HUES6 (cell line): ENCODE measurements at regions not wholly inside any gene's neighbourhood (a gene's known extent, or its start where the extent isn't known, plus 50 kb on each side); places are given as distances from the start of the nearest gene placed in this dataset.

Source experiments
- H3K27ac ChIP-seq: 2 replicates; pipeline ENCODE4 v1.7.0; 2013; ENCODE audit warnings: low read depth, mild to moderate bottlenecking, low read length, inconsistent platforms
- H3K27me3 ChIP-seq: 2 replicates; pipeline ENCODE4 v1.6.1; 2013; ENCODE audit warnings: low read length; ENCODE audit not compliant: control insufficient read depth, insufficient read depth
- H3K36me3 ChIP-seq: 2 replicates; pipeline ENCODE4 v1.6.1; 2013; ENCODE audit warnings: low read length; ENCODE audit not compliant: control insufficient read depth, insufficient read depth
- H3K4me1 ChIP-seq: 2 replicates; pipeline ENCODE4 v1.6.1; 2013; ENCODE audit warnings: low read length; ENCODE audit not compliant: control insufficient read depth, insufficient read depth
- H3K4me3 ChIP-seq: 2 replicates; pipeline ENCODE4 v1.5.1; 2013; ENCODE audit warnings: low read depth, low read length
- H3K9ac ChIP-seq: one replicate; pipeline ENCODE4 v1.6.1; 2013; ENCODE audit warnings: mild to moderate bottlenecking, low read length
- H3K9me3 ChIP-seq: 2 replicates; pipeline ENCODE4 v1.6.1; 2013; ENCODE audit warnings: low read depth, low read length; ENCODE audit not compliant: control insufficient read depth, insufficient read depth

GRCh38 chr6:1200409-1201101 lies 111.3 kb upstream of the FOXQ1 start:
- peaks cover 23% of the 10 kb centered on the region for H3K4me1 ChIP-seq
- no peak overlapping the region for H3K27ac ChIP-seq

GRCh38 chr6:1200081-1200408 lies 111.9 kb upstream of the FOXQ1 start:
- H3K27ac ChIP-seq: no peak overlapping the region
- H3K36me3 ChIP-seq: no peaks in the 10 kb centered on the region
- peaks cover 13% of the 10 kb centered on the region; the same call in 1 of the 2 replicates for H3K27me3 ChIP-seq
- H3K9ac ChIP-seq: no peak overlapping the region
- H3K4me1 ChIP-seq: peaks cover 23% of the 10 kb centered on the region
- peaks cover 6% of the 10 kb centered on the region; the same call in 1 of the 2 replicates for H3K9me3 ChIP-seq
- no peak overlapping the region for H3K4me3 ChIP-seq

More at GRCh38 chr6:1200409-1201101, 111.3 kb upstream of the FOXQ1 start:
- H3K27me3 ChIP-seq: peaks cover 13% of the 10 kb centered on the region; the same call in 1 of the 2 replicates
- no peak overlapping the region for H3K9ac ChIP-seq
- H3K9me3 ChIP-seq: peaks cover 3% of the 10 kb centered on the region; the same call in 1 of the 2 replicates
- H3K4me3 ChIP-seq: no peak overlapping the region
- H3K36me3 ChIP-seq: no peaks in the 10 kb centered on the region

GRCh38 chr6:1197309-1197708 lies 114.6 kb upstream of the FOXQ1 start:
- Histone ChIP-seq H3K27ac (no peak overlapping the region), H3K4me3 (no peak overlapping the region; the same call in 1 of the 2 replicates), H3K27me3 (no peaks in the 10 kb centered on the region), H3K36me3 (no peaks in the 10 kb centered on the region), H3K4me1 (peaks cover 20% of the 10 kb centered on the region), H3K9ac (no peak overlapping the region), H3K9me3 (peaks cover 6% of the 10 kb centered on the region; the same call in 1 of the 2 replicates)

DNA sequence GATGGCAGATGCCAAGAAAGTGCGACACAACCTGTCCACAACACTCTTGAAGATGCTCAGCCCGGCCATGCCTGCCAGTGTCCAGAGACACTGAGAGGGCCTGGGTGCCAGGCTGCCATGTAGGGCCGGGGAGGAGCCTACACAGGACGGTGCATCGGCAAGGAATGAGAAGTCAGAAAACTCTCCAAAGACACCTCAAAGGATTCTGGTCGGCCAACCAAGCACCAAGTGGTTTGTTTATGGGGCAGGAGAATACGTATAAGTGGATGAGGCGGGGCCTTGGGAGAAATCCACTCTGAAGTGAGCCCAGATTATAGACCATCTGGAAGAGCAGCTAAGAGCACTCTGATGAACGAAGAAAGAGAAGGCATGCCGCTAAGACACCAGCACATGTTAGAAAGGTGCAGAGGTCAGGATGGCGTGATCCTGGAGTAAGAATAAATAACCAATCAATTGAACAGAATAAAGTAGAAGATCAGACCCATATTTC lies 120.7 kb upstream of the FOXQ1 start:
- H3K9ac ChIP-seq: no peak overlapping the region
- no peak overlapping the region for H3K4me3 ChIP-seq
- H3K27ac ChIP-seq: no peak overlapping the region
- H3K36me3 ChIP-seq: no peaks in the 10 kb centered on the region
- no peaks in the 10 kb centered on the region for H3K4me1 ChIP-seq
- peaks cover 3% of the 10 kb centered on the region for H3K27me3 ChIP-seq
- peaks cover 6% of the 10 kb centered on the region; the same call in 1 of the 2 replicates for H3K9me3 ChIP-seq

GRCh38 chr6:1190366-1190765 lies 121.5 kb upstream of the FOXQ1 start:
- Histone ChIP-seq H3K4me3 (no peak overlapping the region), H3K27ac (no peak overlapping the region), H3K9ac (no peak overlapping the region)

DNA sequence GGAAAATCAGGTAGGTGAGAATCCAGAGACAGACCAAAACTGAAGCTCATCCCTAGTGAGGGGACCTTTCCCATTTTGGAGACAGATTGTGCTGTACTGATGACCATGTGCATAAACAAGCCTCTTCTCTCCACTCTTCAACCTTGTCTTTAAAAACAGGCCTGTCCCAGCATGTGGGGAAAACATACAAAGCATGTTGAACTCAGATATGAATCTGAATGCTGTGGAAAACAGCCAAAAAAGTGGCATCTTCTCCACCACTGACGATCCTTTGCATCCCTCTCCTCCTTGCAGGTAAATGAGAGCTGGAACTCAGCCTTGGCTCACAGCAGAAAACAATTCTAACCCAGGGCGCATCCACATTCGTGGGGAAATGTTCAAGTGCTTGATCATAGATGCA lies 123.7 kb upstream of the FOXQ1 start:
- Histone ChIP-seq H3K9ac (no peak overlapping the region), H3K4me3 (no peak overlapping the region), H3K36me3 (no peaks in the 10 kb centered on the region), H3K9me3 (no peaks in the 10 kb centered on the region), H3K27me3 (peaks cover 3% of the 10 kb centered on the region), H3K4me1 (no peaks in the 10 kb centered on the region), H3K27ac (no peak overlapping the region)

More at GRCh38 chr6:1190366-1190765, 121.5 kb upstream of the FOXQ1 start:
- Histone ChIP-seq H3K9me3 (peaks cover under 1% of the 10 kb centered on the region; the same call in 1 of the 2 replicates), H3K36me3 (no peaks in the 10 kb centered on the region), H3K27me3 (peaks cover 3% of the 10 kb centered on the region), H3K4me1 (no peaks in the 10 kb centered on the region)

DNA sequence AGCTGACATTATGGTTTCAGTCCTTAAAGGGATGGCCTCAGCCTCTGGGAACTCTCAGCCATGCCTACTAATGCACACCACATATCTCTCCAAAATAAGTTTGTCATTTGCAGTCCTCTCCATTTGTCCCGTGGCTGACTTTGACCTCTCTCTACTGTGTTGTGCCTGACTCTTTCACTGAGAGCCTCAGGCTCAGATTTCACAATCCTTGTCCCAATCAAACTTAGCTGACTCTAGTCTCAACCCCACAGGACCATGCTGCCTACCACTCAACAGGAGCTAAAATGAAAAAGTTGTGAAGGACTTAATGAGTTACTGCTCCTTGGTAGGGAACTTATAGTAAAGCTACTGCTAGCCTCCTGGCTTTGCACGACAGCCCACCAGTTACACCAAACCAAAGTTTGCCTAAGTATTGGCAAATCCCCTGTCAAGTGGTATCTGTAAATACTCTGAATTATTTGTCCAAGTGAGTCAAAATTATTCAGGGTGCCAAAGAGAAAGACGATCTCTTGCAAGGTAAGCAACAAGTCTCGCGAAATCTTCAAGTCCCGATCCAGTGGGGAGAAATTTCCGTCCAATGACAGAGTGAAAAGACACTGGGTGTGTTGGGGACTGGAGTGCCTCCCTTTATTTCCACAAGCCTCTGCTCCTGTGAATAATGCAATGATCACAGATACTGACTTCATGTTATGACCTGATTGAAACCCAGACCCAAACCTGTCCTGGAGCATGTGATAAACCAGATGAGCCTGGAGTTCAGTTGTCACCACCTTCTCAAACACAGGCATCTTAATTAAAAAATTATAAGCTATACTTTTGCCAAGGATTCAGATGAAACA lies 124.4 kb upstream of the FOXQ1 start:
- H3K27me3 ChIP-seq: peaks cover 3% of the 10 kb centered on the region
- H3K27ac ChIP-seq: no peak overlapping the region
- no peaks in the 10 kb centered on the region for H3K4me1 ChIP-seq
- H3K9ac ChIP-seq: no peak overlapping the region
- H3K4me3 ChIP-seq: no peak overlapping the region
- H3K36me3 ChIP-seq: no peaks in the 10 kb centered on the region
- no peaks in the 10 kb centered on the region for H3K9me3 ChIP-seq

DNA sequence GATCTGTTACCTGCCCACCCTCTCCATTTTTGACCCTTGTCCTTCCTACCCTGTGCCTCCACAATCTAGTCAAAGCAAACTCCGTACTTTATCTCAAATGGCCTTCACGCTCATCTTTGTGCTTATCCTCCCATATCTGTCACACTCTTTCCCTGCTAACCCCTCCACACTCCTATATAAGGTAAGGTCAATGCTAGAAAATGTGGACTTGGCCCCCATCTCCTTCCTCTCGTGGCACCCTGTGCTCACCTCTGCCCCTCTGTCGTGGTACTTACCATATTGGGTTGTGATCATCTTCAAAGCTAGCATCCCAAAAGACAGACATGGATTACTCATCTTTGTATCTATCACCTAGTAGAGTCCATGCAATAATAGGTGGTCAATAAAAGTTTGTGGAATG lies 127.6 kb upstream of the FOXQ1 start:
- Histone ChIP-seq H3K9ac (no peak overlapping the region), H3K27ac (no peak overlapping the region), H3K4me3 (no peak overlapping the region), H3K27me3 (peaks cover 3% of the 10 kb centered on the region), H3K36me3 (no peaks in the 10 kb centered on the region), H3K4me1 (no peaks in the 10 kb centered on the region), H3K9me3 (no peaks in the 10 kb centered on the region)

GRCh38 chr6:1182722-1183521 lies 129.0 kb upstream of the FOXQ1 start:
- H3K4me3 ChIP-seq: no peak overlapping the region

GRCh38 chr6:1181939-1182605 lies 129.8 kb upstream of the FOXQ1 start:
- H3K9ac ChIP-seq: no peak overlapping the region
- no peak overlapping the region for H3K27ac ChIP-seq
- H3K4me1 ChIP-seq: no peaks in the 10 kb centered on the region
- H3K36me3 ChIP-seq: no peaks in the 10 kb centered on the region
- H3K27me3 ChIP-seq: peaks cover 1% of the 10 kb centered on the region
- no peak overlapping the region for H3K4me3 ChIP-seq
- H3K9me3 ChIP-seq: no peaks in the 10 kb centered on the region

More at GRCh38 chr6:1182722-1183521, 129.0 kb upstream of the FOXQ1 start:
- no peaks in the 10 kb centered on the region for H3K36me3 ChIP-seq
- peaks cover 3% of the 10 kb centered on the region for H3K27me3 ChIP-seq
- H3K27ac ChIP-seq: no peak overlapping the region
- H3K9ac ChIP-seq: no peak overlapping the region
- H3K4me1 ChIP-seq: no peaks in the 10 kb centered on the region
- H3K9me3 ChIP-seq: no peaks in the 10 kb centered on the region
